ENCODE measurements at regions not wholly inside any gene's neighbourhood (a gene's known extent, or its start where the extent isn't known, plus 50 kb on each side); places are given as distances from the start of the nearest gene placed in this dataset.

- DNase-seq (no peak), ATAC-seq (no peak)
- Histone ChIP-seq H3K36me3 (ENCODE audit: low read depth) (no peaks in the 10 kb centered on the region), H3K4me3 (no peak overlapping the region), H3K4me1 (ENCODE audit: low read depth) (no peaks in the 10 kb centered on the region), H3K9me3 (no peaks in the 10 kb centered on the region)
- no peak for TF ChIP-seq CTCF (IDR thresholded peaks at IDR 0.05)
- intact Hi-C loops (cut with DNase I, micrococcal nuclease) = no loop called here
Measured at GRCh38 chr2:31664949-31665724, 84.4 kb upstream of the SRD5A2 start.

GRCh38 chr2:31660812-31661335 is 80.1 kb upstream of the SRD5A2 start:
- intact Hi-C loops (cut with DNase I, micrococcal nuclease) = no loop called here
- no peaks in the 10 kb centered on the region for H3K4me1 ChIP-seq (ENCODE audit: low read depth)
- no peaks in the 10 kb centered on the region for H3K36me3 ChIP-seq (ENCODE audit: low read depth)
- ATAC-seq (no peak), DNase-seq (no peak)
- H3K9me3 ChIP-seq = no peaks in the 10 kb centered on the region
- TF ChIP-seq CTCF (IDR thresholded peaks at IDR 0.05) = no peak
- no peak overlapping the region for H3K4me3 ChIP-seq

- Histone ChIP-seq H3K4me3 (no peak overlapping the region), H3K9me3 (no peaks in the 10 kb centered on the region), H3K4me1 (ENCODE audit: low read depth) (no peaks in the 10 kb centered on the region), H3K36me3 (ENCODE audit: low read depth) (no peaks in the 10 kb centered on the region)
- ATAC-seq (no peak), DNase-seq (no peak)
- no peak for TF ChIP-seq CTCF (IDR thresholded peaks at IDR 0.05)
- intact Hi-C loops (cut with DNase I, micrococcal nuclease) = no loop called here
Measured at GRCh38 chr2:31660165-31660564, 79.4 kb upstream of the SRD5A2 start.

GRCh38 chr2:31654241-31654640 is 73.5 kb upstream of the SRD5A2 start:
- H3K4me1 ChIP-seq (ENCODE audit: low read depth) = no peaks in the 10 kb centered on the region
- DNase-seq (no peak), ATAC-seq (no peak)
- H3K9me3 ChIP-seq = no peaks in the 10 kb centered on the region
- intact Hi-C loops (cut with DNase I, micrococcal nuclease) = no loop called here
- H3K36me3 ChIP-seq (ENCODE audit: low read depth) = no peaks in the 10 kb centered on the region
- TF ChIP-seq CTCF (IDR thresholded peaks at IDR 0.05) = no peak
- H3K4me3 ChIP-seq = no peak overlapping the region

GRCh38 chr2:31651736-31652135 is 71.0 kb upstream of the SRD5A2 start:
- no peak overlapping the region for H3K4me3 ChIP-seq
- DNase-seq = no peak
- H3K9me3 ChIP-seq = no peaks in the 10 kb centered on the region
- intact Hi-C loops (cut with DNase I, micrococcal nuclease) = no loop called here
- TF ChIP-seq CTCF (IDR thresholded peaks at IDR 0.05) = no peak
- no peaks in the 10 kb centered on the region for H3K4me1 ChIP-seq (ENCODE audit: low read depth)
- H3K36me3 ChIP-seq (ENCODE audit: low read depth) = no peaks in the 10 kb centered on the region
- ATAC-seq = no peak

All from mucosa of descending colon (tissue), 3 donors.